DMS79 treated with DMSO at 0.1 percent for 48 hours (cell line): ENCODE measurements at regions not wholly inside any gene's neighbourhood (a gene's known extent, or its start where the extent isn't known, plus 50 kb on each side); places are given as distances from the start of the nearest gene placed in this dataset.
"Not testable (repeated sequence)": the region's sequence is repeated elsewhere in the genome, so short reads cannot be mapped to it uniquely, and the experiment has no call there.

ENCODE experiments used
- DNase-seq: peaks from one replicate; lab custom pipeline; 2025; lab: John Stamatoyannopoulos, UW

- no peak for DNase-seq
Observed at GRCh38 chr5:135094339-135095051, 60.5 kb upstream of the PITX1 start.

GRCh38 chr5:135093483-135093882 is 59.5 kb upstream of the PITX1 start:
- DNase-seq: not testable (repeated sequence)

GRCh38 chr5:135092476-135092875 is 58.4 kb upstream of the PITX1 start:
- DNase-seq: no peak

GRCh38 chr5:135091286-135091685 is 57.3 kb upstream of the PITX1 start:
- DNase-seq: no peak

- DNase-seq: no peak
Observed at GRCh38 chr5:135089912-135090311, 55.9 kb upstream of the PITX1 start.

GRCh38 chr5:135088911-135089310 is 54.9 kb upstream of the PITX1 start:
- no peak for DNase-seq

GRCh38 chr5:135087950-135088349 is 53.9 kb upstream of the PITX1 start:
- no peak for DNase-seq

GRCh38 chr5:135085936-135086725 is 52.1 kb upstream of the PITX1 start:
- DNase-seq: no peak

GRCh38 chr5:135085133-135085935 is 51.3 kb upstream of the PITX1 start:
- no peak for DNase-seq
